ENCODE measurements at regions not wholly inside any gene's neighbourhood (a gene's known extent, or its start where the extent isn't known, plus 50 kb on each side); places are given as distances from the start of the nearest gene placed in this dataset.

GRCh38 chr4:97003715-97004114 lies 1139.6 kb downstream of the STPG2 start:
- TF ChIP-seq CTCF (IDR thresholded peaks at IDR 0.05 in 4 of 5, conservative IDR thresholded peaks at IDR 0.05 in 1 of 5) = no peak
- TF ChIP-seq POLR2A (IDR thresholded peaks at IDR 0.05) = no peak
